GM21390 (cell line): ENCODE measurements at regions not wholly inside any gene's neighbourhood (a gene's known extent, or its start where the extent isn't known, plus 50 kb on each side); places are given as distances from the start of the nearest gene placed in this dataset.

Experiments used
- ATAC-seq: cut with Tn5 transposase; IDR thresholded peaks from one replicate; pipeline ENCODE4 v1.9.1; 2021; ENCODE audit not compliant: unreplicated experiment

- no peak for ATAC-seq
These were observed 59.5 kb downstream of the FZD1 start for GRCh38 chr7:91323626-91324158.

GRCh38 chr7:91324663-91325062 lies 60.4 kb downstream of the FZD1 start:
- ATAC-seq = no peak

GRCh38 chr7:91325726-91326125 lies 61.5 kb downstream of the FZD1 start:
- ATAC-seq = no peak

- ATAC-seq = no peak
These were observed 62.4 kb downstream of the FZD1 start for GRCh38 chr7:91326516-91327199.

- no peak for ATAC-seq
These were observed 63.1 kb downstream of the FZD1 start for GRCh38 chr7:91327346-91327745.

- ATAC-seq = no peak
These were observed 65.3 kb downstream of the FZD1 start for GRCh38 chr7:91329571-91329970.

- ATAC-seq = no peak
These were observed 66.1 kb downstream of the FZD1 start for GRCh38 chr7:91330191-91330808.

GRCh38 chr7:91330866-91331265 lies 66.6 kb downstream of the FZD1 start:
- no peak for ATAC-seq

GRCh38 chr7:91336106-91336505 lies 71.9 kb downstream of the FZD1 start:
- no peak for ATAC-seq

- ATAC-seq = no peak
These were observed 74.2 kb downstream of the FZD1 start for GRCh38 chr7:91338226-91339020.

GRCh38 chr7:91342346-91342745 lies 78.1 kb downstream of the FZD1 start:
- no peak for ATAC-seq

GRCh38 chr7:91343420-91343960 lies 79.3 kb downstream of the FZD1 start:
- ATAC-seq = no peak

- no peak for ATAC-seq
These were observed 79.9 kb downstream of the FZD1 start for GRCh38 chr7:91343996-91344629.

- peak; percentile 75 for ATAC-seq
These were observed 80.7 kb downstream of the FZD1 start for GRCh38 chr7:91344911-91345310.

- ATAC-seq = peak; percentile 73
These were observed 81.2 kb downstream of the FZD1 start for GRCh38 chr7:91345449-91345848.

- no peak for ATAC-seq
These were observed 82.2 kb downstream of the FZD1 start for GRCh38 chr7:91346426-91346825.

- no peak for ATAC-seq
These were observed 83.1 kb downstream of the FZD1 start for GRCh38 chr7:91347290-91347689.

GRCh38 chr7:91348711-91349110 lies 84.5 kb downstream of the FZD1 start:
- no peak for ATAC-seq

GRCh38 chr7:91351374-91351773 lies 87.1 kb downstream of the FZD1 start:
- no peak for ATAC-seq

- ATAC-seq = no peak
These were observed 87.9 kb downstream of the FZD1 start for GRCh38 chr7:91352091-91352490.

GRCh38 chr7:91353848-91354247 lies 89.6 kb downstream of the FZD1 start:
- ATAC-seq = no peak
